Adrenal gland (tissue), 9 donors: ENCODE measurements at regions not wholly inside any gene's neighbourhood (a gene's known extent, or its start where the extent isn't known, plus 50 kb on each side); places are given as distances from the start of the nearest gene placed in this dataset.

Experiments used
- DNase-seq, 7 donors: peaks; one replicate each; pipeline ENCODE4 v3.0.0-alpha.2; 2019 to 2020
- H3K27ac ChIP-seq, 5 donors: fragments of 200-600 bp; sonication (generic) in 4 of 5; 1 replicate in 3 of 5; 2 replicates in 2 of 5; pipeline versions ENCODE4 v1.5.1 to v1.8.0; 2016 to 2020; ENCODE audit warnings: mild to moderate bottlenecking in 1 of 5
- H3K27me3 ChIP-seq: fragments of 200-600 bp; 2 replicates; pipeline ENCODE4 v1.8.0; 2021
- H3K36me3 ChIP-seq, 2 donors: fragments of 200-600 bp; replicated peaks in 1 of 2; 1 replicate in 1 of 2; 2 replicates in 1 of 2; pipeline versions ENCODE4 v1.5.1 to v1.8.0; 2018 to 2022
- H3K4me1 ChIP-seq, 2 donors: fragments of 200-600 bp; replicated peaks in 1 of 2; 1 replicate in 1 of 2; 2 replicates in 1 of 2; pipeline versions ENCODE4 v1.5.1 to v1.8.0; 2018 to 2021
- H3K4me3 ChIP-seq, 4 donors: fragments of 200-600 bp; sonication (generic) in 3 of 4; one replicate each; pipeline ENCODE4 v1.5.1; 2016 to 2018
- H3K9me3 ChIP-seq, 3 donors: fragments of 200-600 bp; sonication (generic) in 1 of 3; replicated peaks in 1 of 3; 1 replicate in 2 of 3; 2 replicates in 1 of 3; pipeline versions ENCODE4 v1.5.1 to v1.8.0; 2016 to 2021
- POLR2A ChIP-seq, 2 donors: fragments of 450-650 bp; IDR thresholded peaks; one replicate each; pipeline ENCODE4 v1.6.1; 2017; ENCODE audit warnings: antibody characterized with exemption in 2 of 2, mild to moderate bottlenecking in 2 of 2, moderate library complexity in 1 of 2
- WGBS, 4 donors: extraction: QIAGEN DNeasy Blood & Tissue Kit in 2 of 4; methylation state at CpG; one replicate each; pipeline versions ENCODE4 v1.1.5 to v1.1.7; 2013 to 2017; 5-methylcytosine and 5-hydroxymethylcytosine counted together
- intact Hi-C, 2 donors: fragments of 100-400 bp; cut with DNase I; formaldehyde crosslinking; loops; one replicate each; pipeline versions ENCODE4 v1.14.1 to v1.15.0; 2022 to 2023
- TF ChIP-seq, protein P1 (sequence below), 6 experiments: fragments of 450-650 bp in 4 of 6; fragments of 200-600 bp in 2 of 6; sonication (generic) in 1 of 6; IDR thresholded peaks; 1 replicate in 5 of 6; 2 replicates in 1 of 6; pipeline versions ENCODE4 v1.5.1 to v1.8.0; 2016 to 2021; ENCODE audit warnings: antibody characterized with exemption in 6 of 6, mild to moderate bottlenecking in 2 of 6, moderate library complexity in 1 of 6
- donor health status: healthy with polysubstance abuse.
- donor health status: Bipolar disorder and iron deficiency.
- donor health status: DM: yes; HTN: yes; CAD: no.
- donor health status: DM: no; HTN: no; CAD: no.
- donor health status: DM: no; HTN: no; CAD: no.

DNA sequence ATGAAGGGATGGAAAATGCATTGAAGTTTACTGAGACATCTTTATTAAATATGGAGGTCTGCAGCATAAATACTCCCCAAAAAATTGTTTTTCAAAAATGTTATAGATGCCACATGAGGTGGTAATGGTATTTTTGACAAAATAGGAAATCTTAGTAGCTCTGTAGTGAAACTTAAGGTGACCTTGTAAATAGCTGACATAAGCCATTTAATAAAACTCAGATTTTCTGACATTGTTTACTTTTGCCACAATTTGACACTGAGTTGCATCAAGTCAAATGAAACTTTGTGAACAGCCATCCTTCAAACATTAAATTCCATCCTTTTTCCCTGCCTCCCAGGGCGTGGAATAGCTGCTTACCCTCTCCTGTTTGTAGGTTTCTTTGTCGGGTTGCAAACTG, 953.1 kb downstream of the PCDH17 start:
- 62 to 82% (median 76%) methylated on average over 2 of the region's 2 CpGs for WGBS, 4 donors
- no peaks in the 10 kb centered on the region for H3K4me1 ChIP-seq
- intact Hi-C loops: no loop called here
- no peak overlapping the region for H3K4me3 ChIP-seq
- no peaks in the 10 kb centered on the region for H3K9me3 ChIP-seq
- TF ChIP-seq POLR2A (IDR thresholded peaks at IDR 0.05): no peak
- no peak overlapping the region for H3K27ac ChIP-seq
- H3K27me3 ChIP-seq: no peaks in the 10 kb centered on the region
- no peaks in the 10 kb centered on the region for H3K36me3 ChIP-seq
- DNase-seq: no peak

DNA sequence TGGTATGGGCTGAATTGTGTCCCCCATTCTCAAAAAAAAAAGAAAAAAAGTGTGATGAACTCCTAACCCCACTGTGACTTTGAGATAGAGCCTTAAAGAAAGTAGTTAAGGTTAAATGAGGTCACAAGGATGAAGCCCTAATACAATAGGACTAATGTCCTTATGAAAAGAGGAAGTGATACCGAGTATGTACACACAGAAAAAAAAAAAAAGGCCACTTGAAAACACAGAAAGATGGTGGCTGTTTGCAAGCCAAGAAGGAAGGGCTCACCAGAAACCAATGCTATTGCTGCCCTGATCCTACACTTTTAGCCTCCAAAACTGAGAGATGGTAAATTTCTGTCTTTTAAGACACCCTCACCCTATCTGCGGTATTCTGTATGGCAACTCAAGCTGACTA, 955.6 kb downstream of the PCDH17 start:
- Histone ChIP-seq H3K4me1 (no peaks in the 10 kb centered on the region), H3K9me3 (no peaks in the 10 kb centered on the region), H3K27me3 (no peaks in the 10 kb centered on the region), H3K36me3 (no peaks in the 10 kb centered on the region), H3K27ac (no peak overlapping the region), H3K4me3 (no peak overlapping the region)
- no peak for DNase-seq
- TF ChIP-seq, protein P1, sequence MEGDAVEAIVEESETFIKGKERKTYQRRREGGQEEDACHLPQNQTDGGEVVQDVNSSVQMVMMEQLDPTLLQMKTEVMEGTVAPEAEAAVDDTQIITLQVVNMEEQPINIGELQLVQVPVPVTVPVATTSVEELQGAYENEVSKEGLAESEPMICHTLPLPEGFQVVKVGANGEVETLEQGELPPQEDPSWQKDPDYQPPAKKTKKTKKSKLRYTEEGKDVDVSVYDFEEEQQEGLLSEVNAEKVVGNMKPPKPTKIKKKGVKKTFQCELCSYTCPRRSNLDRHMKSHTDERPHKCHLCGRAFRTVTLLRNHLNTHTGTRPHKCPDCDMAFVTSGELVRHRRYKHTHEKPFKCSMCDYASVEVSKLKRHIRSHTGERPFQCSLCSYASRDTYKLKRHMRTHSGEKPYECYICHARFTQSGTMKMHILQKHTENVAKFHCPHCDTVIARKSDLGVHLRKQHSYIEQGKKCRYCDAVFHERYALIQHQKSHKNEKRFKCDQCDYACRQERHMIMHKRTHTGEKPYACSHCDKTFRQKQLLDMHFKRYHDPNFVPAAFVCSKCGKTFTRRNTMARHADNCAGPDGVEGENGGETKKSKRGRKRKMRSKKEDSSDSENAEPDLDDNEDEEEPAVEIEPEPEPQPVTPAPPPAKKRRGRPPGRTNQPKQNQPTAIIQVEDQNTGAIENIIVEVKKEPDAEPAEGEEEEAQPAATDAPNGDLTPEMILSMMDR (IDR thresholded peaks at IDR 0.05): no peak
- TF ChIP-seq POLR2A (IDR thresholded peaks at IDR 0.05): no peak
- intact Hi-C loops: no loop called here
- WGBS, 4 donors: 68 to 77% (median 72%) methylated on average over 2 of the region's 2 CpGs

- Histone ChIP-seq H3K9me3 (no peaks in the 10 kb centered on the region), H3K4me3 (no peak overlapping the region), H3K4me1 (no peaks in the 10 kb centered on the region), H3K36me3 (no peaks in the 10 kb centered on the region), H3K27ac (no peak overlapping the region), H3K27me3 (no peaks in the 10 kb centered on the region)
- no peak for DNase-seq
- intact Hi-C loops: no loop called here
- TF ChIP-seq, protein P1 (IDR thresholded peaks at IDR 0.05): no peak
- TF ChIP-seq POLR2A (IDR thresholded peaks at IDR 0.05): no peak
Measured at GRCh38 chr13:58592052-58592451, 960.5 kb downstream of the PCDH17 start.

GRCh38 chr13:58592786-58593185, 961.2 kb downstream of the PCDH17 start:
- intact Hi-C loops: no loop called here
- no peak for TF ChIP-seq POLR2A (IDR thresholded peaks at IDR 0.05)
- TF ChIP-seq, protein P1 (IDR thresholded peaks at IDR 0.05): no peak
- 52 to 71% (median 60%) methylated on average over 1 of the region's 1 CpG for WGBS, 4 donors

DNA sequence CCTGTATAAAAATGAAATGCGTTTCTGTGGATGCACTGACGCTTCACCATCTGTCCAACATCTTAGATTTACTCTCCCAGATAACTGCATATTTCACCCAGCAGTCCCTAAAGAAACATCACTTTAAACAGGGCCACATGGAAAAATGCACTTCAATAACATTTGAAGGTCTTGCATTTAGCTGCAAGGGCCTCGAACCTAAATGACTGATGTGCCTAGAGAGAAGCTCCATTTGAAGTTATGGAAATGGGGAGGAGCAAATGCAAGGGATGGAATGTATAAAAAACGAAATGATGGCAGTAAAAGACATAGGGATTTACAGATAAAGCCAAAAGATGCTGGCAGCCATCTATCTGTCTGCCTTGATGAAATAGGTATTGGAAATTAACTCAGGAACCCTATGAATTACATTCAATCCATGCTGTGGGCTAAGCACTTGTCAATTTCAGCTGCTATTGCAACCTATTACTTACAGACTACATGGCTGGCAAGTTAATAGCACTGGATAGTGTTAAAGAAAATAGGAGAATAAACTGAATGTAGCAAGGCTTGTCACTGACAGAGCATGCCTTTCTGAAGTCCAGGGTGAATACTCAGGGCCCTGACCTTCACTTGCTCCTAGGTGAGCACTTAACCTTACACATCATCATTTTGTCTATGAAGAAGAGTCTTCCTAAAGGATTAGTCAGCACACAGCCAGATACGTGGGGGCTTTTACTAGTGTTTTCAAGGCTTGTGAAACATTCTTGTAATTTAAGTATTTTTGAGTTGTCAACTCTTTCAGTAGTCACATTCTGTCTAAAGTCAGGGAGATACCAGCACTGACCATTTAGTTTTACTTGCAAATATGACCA, 963.4 kb downstream of the PCDH17 start:
- TF ChIP-seq, protein P1 (IDR thresholded peaks at IDR 0.05): no peak
- TF ChIP-seq POLR2A (IDR thresholded peaks at IDR 0.05): no peak
- 40 to 48% (median 41%) methylated on average over 5 of the region's 5 CpGs for WGBS, 4 donors
- no peak for DNase-seq
- no peaks in the 10 kb centered on the region for H3K9me3 ChIP-seq
- H3K36me3 ChIP-seq: no peaks in the 10 kb centered on the region
- intact Hi-C loops: no loop called here
- no peaks in the 10 kb centered on the region for H3K4me1 ChIP-seq
- no peaks in the 10 kb centered on the region for H3K27me3 ChIP-seq
- H3K4me3 ChIP-seq: no peak overlapping the region
- no peak overlapping the region for H3K27ac ChIP-seq

More at GRCh38 chr13:58592786-58593185, 961.2 kb downstream of the PCDH17 start:
- no peaks in the 10 kb centered on the region for H3K4me1 ChIP-seq
- no peak overlapping the region for H3K27ac ChIP-seq
- DNase-seq: no peak
- no peaks in the 10 kb centered on the region for H3K27me3 ChIP-seq
- no peak overlapping the region for H3K4me3 ChIP-seq
- H3K9me3 ChIP-seq: no peaks in the 10 kb centered on the region
- H3K36me3 ChIP-seq: no peaks in the 10 kb centered on the region
